ENCODE measurements at regions not wholly inside any gene's neighbourhood (a gene's known extent, or its start where the extent isn't known, plus 50 kb on each side); places are given as distances from the start of the nearest gene placed in this dataset.

DNA sequence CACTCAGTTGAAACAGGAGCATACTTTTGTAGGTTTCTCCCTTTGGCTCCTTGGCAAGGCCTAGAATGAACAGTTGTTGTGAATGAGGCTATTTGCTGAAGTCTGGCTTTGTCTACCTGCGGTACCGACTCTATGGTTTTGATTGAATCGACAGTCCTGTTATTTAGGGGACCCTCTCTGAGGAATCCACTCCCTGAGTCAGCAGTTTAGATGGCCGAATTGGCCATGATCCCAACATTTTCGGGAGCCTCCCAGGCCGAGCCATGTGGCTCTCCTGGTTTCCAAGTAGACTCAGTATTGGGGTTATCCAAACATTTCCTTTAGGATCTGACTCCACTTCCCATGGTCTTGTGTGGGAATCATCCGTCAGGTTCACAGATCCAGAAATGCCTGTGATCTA lies 394.8 kb upstream of the MAF start:
- Histone ChIP-seq H3K9me3 (ENCODE audit: control insufficient read depth, low read length) (no peaks in the 10 kb centered on the region), H3K4me1 (no peaks in the 10 kb centered on the region), H3K79me2 (no peaks in the 10 kb centered on the region), H3K4me2 (ENCODE audit: low read length) (no peak overlapping the region), H2AFZ (no peak overlapping the region), H3K27ac (no peak overlapping the region), H3K4me3 (ENCODE audit: low read depth, low read length) (no peak overlapping the region), H3K9ac (no peak overlapping the region), H3K27me3 (ENCODE audit: control insufficient read depth, insufficient read depth, low read length) (no peaks in the 10 kb centered on the region), H3K36me3 (ENCODE audit: control insufficient read depth, insufficient read depth, low read length) (no peaks in the 10 kb centered on the region)
- no peak for TF ChIP-seq CTCF (IDR thresholded peaks at IDR 0.05)

- Histone ChIP-seq H3K27me3 (ENCODE audit: control insufficient read depth, insufficient read depth, low read length) (no peaks in the 10 kb centered on the region), H3K9me3 (ENCODE audit: control insufficient read depth, low read length) (no peaks in the 10 kb centered on the region), H3K4me3 (ENCODE audit: low read depth, low read length) (no peak overlapping the region), H3K4me1 (no peaks in the 10 kb centered on the region), H3K27ac (no peak overlapping the region), H3K36me3 (ENCODE audit: control insufficient read depth, insufficient read depth, low read length) (no peaks in the 10 kb centered on the region), H2AFZ (no peak overlapping the region), H3K4me2 (ENCODE audit: low read length) (no peak overlapping the region), H3K9ac (no peak overlapping the region), H3K79me2 (no peaks in the 10 kb centered on the region)
- TF ChIP-seq CTCF (IDR thresholded peaks at IDR 0.05): no peak
These were observed 393.9 kb upstream of the MAF start for GRCh38 chr16:79994418-79994817.

GRCh38 chr16:79993629-79994209 lies 393.2 kb upstream of the MAF start:
- no peaks in the 10 kb centered on the region for H3K36me3 ChIP-seq (ENCODE audit: control insufficient read depth, insufficient read depth, low read length)
- H3K79me2 ChIP-seq: no peaks in the 10 kb centered on the region
- H2AFZ ChIP-seq: no peak overlapping the region
- no peaks in the 10 kb centered on the region for H3K4me1 ChIP-seq
- no peak overlapping the region for H3K4me3 ChIP-seq (ENCODE audit: low read depth, low read length)
- H3K27me3 ChIP-seq (ENCODE audit: control insufficient read depth, insufficient read depth, low read length): no peaks in the 10 kb centered on the region
- no peak overlapping the region for H3K9ac ChIP-seq
- H3K4me2 ChIP-seq (ENCODE audit: low read length): no peak overlapping the region
- TF ChIP-seq CTCF (IDR thresholded peaks at IDR 0.05): no peak
- H3K9me3 ChIP-seq (ENCODE audit: control insufficient read depth, low read length): no peaks in the 10 kb centered on the region
- no peak overlapping the region for H3K27ac ChIP-seq

- no peaks in the 10 kb centered on the region for H3K4me1 ChIP-seq
- no peak overlapping the region for H3K4me2 ChIP-seq (ENCODE audit: low read length)
- H3K27ac ChIP-seq: no peak overlapping the region
- H3K9me3 ChIP-seq (ENCODE audit: control insufficient read depth, low read length): no peaks in the 10 kb centered on the region
- no peak overlapping the region for H3K4me3 ChIP-seq (ENCODE audit: low read depth, low read length)
- H3K36me3 ChIP-seq (ENCODE audit: control insufficient read depth, insufficient read depth, low read length): no peaks in the 10 kb centered on the region
- H3K79me2 ChIP-seq: no peaks in the 10 kb centered on the region
- no peaks in the 10 kb centered on the region for H3K27me3 ChIP-seq (ENCODE audit: control insufficient read depth, insufficient read depth, low read length)
- TF ChIP-seq CTCF (IDR thresholded peaks at IDR 0.05): no peak
- H2AFZ ChIP-seq: no peak overlapping the region
- H3K9ac ChIP-seq: no peak overlapping the region
These were observed 391.4 kb upstream of the MAF start for GRCh38 chr16:79991969-79992368.

- Histone ChIP-seq H2AFZ (no peak overlapping the region), H3K9ac (no peak overlapping the region), H3K27ac (no peak overlapping the region), H3K9me3 (ENCODE audit: control insufficient read depth, low read length) (no peaks in the 10 kb centered on the region), H3K4me1 (no peaks in the 10 kb centered on the region), H3K27me3 (ENCODE audit: control insufficient read depth, insufficient read depth, low read length) (no peaks in the 10 kb centered on the region), H3K79me2 (no peaks in the 10 kb centered on the region), H3K4me2 (ENCODE audit: low read length) (no peak overlapping the region), H3K4me3 (ENCODE audit: low read depth, low read length) (no peak overlapping the region), H3K36me3 (ENCODE audit: control insufficient read depth, insufficient read depth, low read length) (no peaks in the 10 kb centered on the region)
- no peak for TF ChIP-seq CTCF (IDR thresholded peaks at IDR 0.05)
These were observed 388.2 kb upstream of the MAF start for GRCh38 chr16:79988721-79989220.

Data from parathyroid adenoma (tissue), 2 donors.